Tibial nerve (tissue), 4 donors: ENCODE measurements at regions not wholly inside any gene's neighbourhood (a gene's known extent, or its start where the extent isn't known, plus 50 kb on each side); places are given as distances from the start of the nearest gene placed in this dataset.
A peak's percentile ranks its signal among the peaks of the same experiment; 100 is the strongest.

Source experiments
- DNase-seq, 2 donors: peaks; one replicate each; pipeline ENCODE4 v3.0.0-alpha.2; 2019; ENCODE audit warnings: low spot score in 2 of 2
- H3K27ac ChIP-seq, 4 donors: fragments of 200-600 bp; sonication (generic) in 3 of 4; one replicate each; pipeline ENCODE4 v1.5.1; 2017 to 2019; ENCODE audit warnings: mild to moderate bottlenecking in 1 of 4
- H3K27me3 ChIP-seq, 2 donors: fragments of 200-600 bp; sonication (generic) in 1 of 2; one replicate each; pipeline versions ENCODE4 v1.5.1 to v1.6.0; 2017 to 2019
- H3K36me3 ChIP-seq, 3 donors: fragments of 200-600 bp; sonication (generic); one replicate each; pipeline ENCODE4 v1.5.1; 2018 to 2019
- H3K4me1 ChIP-seq, 4 donors: fragments of 200-600 bp; sonication (generic) in 3 of 4; one replicate each; pipeline ENCODE4 v1.5.1; 2017 to 2019
- H3K4me3 ChIP-seq, 4 donors: fragments of 200-600 bp; sonication (generic) in 3 of 4; one replicate each; pipeline ENCODE4 v1.5.1; 2017 to 2019; ENCODE audit warnings: mild to moderate bottlenecking in 1 of 4, moderate library complexity in 1 of 4
- H3K9me3 ChIP-seq, 4 donors: fragments of 200-600 bp; sonication (generic) in 3 of 4; one replicate each; pipeline ENCODE4 v1.5.1; 2017 to 2019
- EP300 ChIP-seq, 2 donors: sonication (generic); formaldehyde crosslinking; IDR thresholded peaks; one replicate each; pipeline ENCODE4 v1.6.1; 2017; ENCODE audit warnings: antibody characterized with exemption in 2 of 2, mild to moderate bottlenecking in 1 of 2
- POLR2A ChIP-seq, 2 donors: fragments of 450-650 bp; IDR thresholded peaks; one replicate each; pipeline ENCODE4 v1.6.1; 2017; ENCODE audit warnings: antibody characterized with exemption in 2 of 2, mild to moderate bottlenecking in 2 of 2, moderate library complexity in 2 of 2
- WGBS, 2 donors: methylation state at CpG; one replicate each; pipeline ENCODE4 v1.1.5; 2018; 5-methylcytosine and 5-hydroxymethylcytosine counted together
- TF ChIP-seq, protein P1 (sequence below), 5 experiments: fragments of 200-600 bp in 3 of 5; fragments of 450-650 bp in 2 of 5; sonication (generic) in 3 of 5; IDR thresholded peaks; one replicate each; pipeline ENCODE4 v1.5.1; 2016 to 2019; ENCODE audit warnings: antibody characterized with exemption in 5 of 5, mild to moderate bottlenecking in 3 of 5, moderate library complexity in 2 of 5

DNA sequence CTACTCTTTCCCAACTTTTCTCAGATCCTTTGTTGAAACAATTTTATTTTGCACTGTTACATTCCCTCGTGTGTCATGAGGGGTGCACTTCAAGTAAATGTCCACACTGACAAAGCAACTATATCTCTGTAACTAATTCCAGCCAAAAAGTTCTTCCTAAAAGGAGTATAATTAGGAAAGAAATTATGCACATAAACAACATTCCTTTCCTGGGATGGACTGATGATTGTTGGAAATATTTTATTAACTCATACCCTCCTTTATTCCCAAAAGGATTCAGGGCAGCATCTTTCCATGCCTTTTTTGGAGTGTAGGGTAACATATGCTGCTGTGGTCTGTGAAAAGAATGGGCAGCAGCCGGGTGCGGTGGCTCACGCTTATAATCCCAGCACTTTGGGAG, 426.1 kb upstream of the THBS1 start:
- peaks cover 0 to 35% (median 13%) of the 10 kb centered on the region in 4 donors for H3K4me1 ChIP-seq
- H3K27me3 ChIP-seq = no peaks in the 10 kb centered on the region
- H3K4me3 ChIP-seq = no peak overlapping the region
- no peak for DNase-seq
- TF ChIP-seq POLR2A (IDR thresholded peaks at IDR 0.05) = no peak
- TF ChIP-seq EP300 (IDR thresholded peaks at IDR 0.05) = no peak
- TF ChIP-seq, protein P1, sequence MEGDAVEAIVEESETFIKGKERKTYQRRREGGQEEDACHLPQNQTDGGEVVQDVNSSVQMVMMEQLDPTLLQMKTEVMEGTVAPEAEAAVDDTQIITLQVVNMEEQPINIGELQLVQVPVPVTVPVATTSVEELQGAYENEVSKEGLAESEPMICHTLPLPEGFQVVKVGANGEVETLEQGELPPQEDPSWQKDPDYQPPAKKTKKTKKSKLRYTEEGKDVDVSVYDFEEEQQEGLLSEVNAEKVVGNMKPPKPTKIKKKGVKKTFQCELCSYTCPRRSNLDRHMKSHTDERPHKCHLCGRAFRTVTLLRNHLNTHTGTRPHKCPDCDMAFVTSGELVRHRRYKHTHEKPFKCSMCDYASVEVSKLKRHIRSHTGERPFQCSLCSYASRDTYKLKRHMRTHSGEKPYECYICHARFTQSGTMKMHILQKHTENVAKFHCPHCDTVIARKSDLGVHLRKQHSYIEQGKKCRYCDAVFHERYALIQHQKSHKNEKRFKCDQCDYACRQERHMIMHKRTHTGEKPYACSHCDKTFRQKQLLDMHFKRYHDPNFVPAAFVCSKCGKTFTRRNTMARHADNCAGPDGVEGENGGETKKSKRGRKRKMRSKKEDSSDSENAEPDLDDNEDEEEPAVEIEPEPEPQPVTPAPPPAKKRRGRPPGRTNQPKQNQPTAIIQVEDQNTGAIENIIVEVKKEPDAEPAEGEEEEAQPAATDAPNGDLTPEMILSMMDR (IDR thresholded peaks at IDR 0.05) = no peak
- peak overlapping the region in 2 of 4 donors; percentile 71 to 72 for H3K27ac ChIP-seq
- H3K9me3 ChIP-seq = no peaks in the 10 kb centered on the region
- 67 to 82% methylated on average over 4 of the region's 4 CpGs for WGBS, 2 donors
- H3K36me3 ChIP-seq = no peaks in the 10 kb centered on the region

DNA sequence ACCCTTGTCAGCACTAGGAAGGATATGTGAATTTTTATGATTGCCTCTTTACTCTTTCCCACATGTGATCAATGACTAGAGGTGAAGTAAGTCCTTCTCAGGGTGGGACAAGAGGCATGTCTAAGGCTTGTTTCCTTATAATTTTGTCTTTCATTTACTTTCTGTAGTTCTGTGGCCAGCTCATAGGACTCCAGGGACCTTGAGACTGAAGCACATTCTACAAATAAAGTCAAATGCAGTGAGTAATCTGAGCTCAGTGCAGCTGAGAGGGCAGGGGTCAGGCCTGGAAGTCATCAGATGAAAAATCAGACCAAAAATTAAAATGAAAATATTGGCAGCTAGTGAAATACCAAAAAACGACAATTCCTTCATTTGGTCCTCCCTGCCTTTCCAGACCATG, 424.7 kb upstream of the THBS1 start:
- DNase-seq = peak; percentile 35 to 70
- 14 to 21% methylated on average over 1 of the region's 1 CpG for WGBS, 2 donors

DNA sequence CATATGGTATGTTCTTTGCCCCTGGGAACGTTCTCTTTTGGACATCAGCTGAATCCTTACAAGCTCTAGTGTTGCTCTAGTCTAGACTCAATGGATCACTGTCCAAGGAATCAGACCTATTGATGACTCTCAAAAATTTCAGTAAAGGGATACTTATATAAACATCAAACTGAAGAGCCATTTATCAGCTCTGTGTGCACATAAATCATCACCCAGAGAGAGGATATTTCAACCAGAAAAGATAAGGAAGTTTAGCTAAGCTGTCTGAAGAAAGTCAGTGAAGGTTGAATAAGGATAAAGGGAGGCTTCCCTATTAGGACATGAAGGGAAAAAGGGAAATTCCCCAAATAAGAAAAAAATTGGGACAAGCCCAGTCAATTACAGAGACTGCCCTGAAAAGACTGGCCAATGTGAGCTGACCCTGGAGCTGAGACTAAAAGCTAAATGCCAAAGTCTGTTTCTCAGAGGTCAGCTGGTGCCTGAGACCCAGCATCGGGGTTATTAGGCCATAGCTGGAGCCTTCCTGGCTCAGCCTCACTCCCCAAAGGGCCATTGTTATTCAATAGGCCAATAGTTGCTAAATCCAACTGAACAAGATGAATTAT, 424.1 kb upstream of the THBS1 start:
- no peak for TF ChIP-seq POLR2A (IDR thresholded peaks at IDR 0.05)
- TF ChIP-seq, protein P1 (IDR thresholded peaks at IDR 0.05) = no peak
- peak in 1 of 2 donors; percentile 82 for TF ChIP-seq EP300 (IDR thresholded peaks at IDR 0.05)
- H3K27ac ChIP-seq = peak overlapping the region in 3 of 4 donors; percentile 57 to 72 (median 71)
- 17 to 18% methylated on average over 2 of the region's 2 CpGs for WGBS, 2 donors

More for the DNA sequence above, 424.7 kb upstream of the THBS1 start:
- Histone ChIP-seq H3K27ac (peak overlapping the region in 3 of 4 donors; percentile 57 to 72 (median 71)), H3K4me3 (no peak overlapping the region), H3K4me1 (peaks cover 0 to 35% (median 13%) of the 10 kb centered on the region in 4 donors), H3K36me3 (no peaks in the 10 kb centered on the region), H3K27me3 (no peaks in the 10 kb centered on the region), H3K9me3 (no peaks in the 10 kb centered on the region)
- TF ChIP-seq EP300 (IDR thresholded peaks at IDR 0.05) (peak in 1 of 2 donors; percentile 74), POLR2A (IDR thresholded peaks at IDR 0.05) (no peak)

DNA sequence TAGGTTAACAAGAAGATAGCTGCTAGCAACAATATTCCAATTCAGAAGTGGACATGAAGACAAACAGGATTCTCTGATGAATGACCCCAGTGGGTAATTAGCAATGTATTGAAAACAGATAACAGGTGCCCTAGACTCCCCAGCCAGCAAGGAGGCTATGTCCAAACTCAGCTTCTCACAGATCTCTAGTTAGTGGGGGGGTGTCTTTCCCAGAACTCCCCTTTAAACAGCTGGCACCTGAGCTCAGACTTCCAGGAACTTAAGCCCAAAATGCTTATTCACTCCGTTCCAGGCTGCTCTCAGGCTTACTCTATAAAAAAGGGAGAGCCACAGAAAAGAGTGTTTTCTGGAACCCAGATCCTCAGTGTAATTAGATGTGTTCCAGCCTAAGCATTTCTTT, 423.0 kb upstream of the THBS1 start:
- Histone ChIP-seq H3K27me3 (no peaks in the 10 kb centered on the region), H3K4me1 (peaks cover 0 to 35% (median 13%) of the 10 kb centered on the region in 4 donors), H3K9me3 (peaks cover 0 to 7% (median 2%) of the 10 kb centered on the region in 4 donors), H3K27ac (peak overlapping the region in 1 of 4 donors; percentile 23), H3K36me3 (no peaks in the 10 kb centered on the region), H3K4me3 (no peak overlapping the region)
- no peak for DNase-seq
- 50 to 62% methylated on average over 1 of the region's 1 CpG for WGBS, 2 donors
- TF ChIP-seq POLR2A (IDR thresholded peaks at IDR 0.05) (no peak), EP300 (IDR thresholded peaks at IDR 0.05) (no peak)
- TF ChIP-seq, protein P1 (IDR thresholded peaks at IDR 0.05) = no peak

More for the DNA sequence above, 424.1 kb upstream of the THBS1 start:
- Histone ChIP-seq H3K4me3 (no peak overlapping the region), H3K4me1 (peaks cover 0 to 35% (median 13%) of the 10 kb centered on the region in 4 donors), H3K36me3 (no peaks in the 10 kb centered on the region), H3K27me3 (no peaks in the 10 kb centered on the region), H3K9me3 (peaks cover 0 to 4% (median under 1%) of the 10 kb centered on the region in 4 donors)
- peak; percentile 19 to 49 for DNase-seq

DNA sequence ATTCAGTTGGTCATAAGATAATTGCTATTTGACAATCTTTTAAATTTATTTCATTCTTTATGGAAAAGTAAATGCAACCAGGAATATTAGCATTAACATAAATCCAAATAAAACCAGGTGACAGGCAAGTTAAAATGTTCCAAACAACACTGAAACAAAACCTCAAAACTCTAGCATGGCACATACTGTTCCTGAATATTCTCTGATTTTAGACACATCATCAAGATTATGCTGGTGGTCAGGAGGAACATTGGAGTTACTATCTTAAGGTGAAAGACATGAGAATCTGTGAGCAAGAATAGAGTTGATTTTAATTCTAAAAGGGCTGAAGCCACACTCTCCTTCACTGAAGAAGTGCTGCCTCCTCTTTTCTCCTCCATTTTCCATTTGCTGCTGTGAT, 421.0 kb upstream of the THBS1 start:
- no peak for DNase-seq
- Histone ChIP-seq H3K27me3 (no peaks in the 10 kb centered on the region), H3K4me3 (no peak overlapping the region), H3K9me3 (peaks cover 0 to 7% (median 2%) of the 10 kb centered on the region in 4 donors), H3K36me3 (no peaks in the 10 kb centered on the region), H3K4me1 (peaks cover 0 to 29% (median 8%) of the 10 kb centered on the region in 4 donors), H3K27ac (peak overlapping the region in 1 of 4 donors; percentile 29)
- TF ChIP-seq POLR2A (IDR thresholded peaks at IDR 0.05) (no peak), EP300 (IDR thresholded peaks at IDR 0.05) (peak in 1 of 2 donors; percentile 47)
- TF ChIP-seq, protein P1 (IDR thresholded peaks at IDR 0.05) = no peak
